ENCODE measurements at regions not wholly inside any gene's neighbourhood (a gene's known extent, or its start where the extent isn't known, plus 50 kb on each side); places are given as distances from the start of the nearest gene placed in this dataset.

DNA sequence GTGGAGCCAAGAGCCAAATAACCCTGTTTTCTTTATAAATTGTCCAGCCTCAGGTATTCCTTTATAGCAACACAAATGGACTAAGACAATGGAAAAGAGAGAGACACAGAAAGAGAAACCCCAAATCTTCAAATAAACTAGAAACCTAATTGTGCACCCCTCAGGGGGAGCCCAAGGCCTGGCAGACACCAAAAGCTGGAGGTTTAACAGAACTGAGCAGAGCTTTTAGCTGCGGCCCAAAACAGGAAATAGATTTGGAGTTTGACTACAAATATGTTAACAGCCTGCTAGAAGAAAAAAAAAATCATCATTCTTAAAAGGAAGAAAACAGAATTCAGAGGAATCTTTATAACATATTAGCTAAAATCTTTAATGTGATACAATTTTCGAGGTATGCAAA, 1135.0 kb downstream of the GATA3 start:
- no peak for FAIRE-seq

GRCh38 chr10:9193120-9193519, 1138.6 kb downstream of the GATA3 start:
- no peak for FAIRE-seq

- no peak for FAIRE-seq
Measured at GRCh38 chr10:9195385-9195784, 1140.9 kb downstream of the GATA3 start.

DNA sequence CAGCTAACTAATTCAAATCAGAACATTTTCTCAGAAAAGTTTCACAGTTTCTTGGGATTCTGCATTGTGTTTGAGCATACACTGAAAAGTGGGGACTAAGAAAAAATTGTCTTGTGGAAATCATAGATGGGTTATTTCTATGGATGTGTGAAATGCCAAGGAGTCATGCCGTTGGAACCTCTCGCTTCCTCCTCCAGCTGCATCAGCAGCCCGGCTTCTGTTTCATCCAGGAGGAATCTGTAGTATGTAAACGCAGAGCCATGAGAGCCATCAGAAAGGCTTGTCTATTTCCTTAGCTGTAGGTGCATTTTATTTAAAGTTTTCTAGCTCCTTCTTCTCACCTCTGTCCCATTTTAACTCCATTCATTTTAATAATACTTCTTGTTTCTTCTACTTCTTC, 1144.1 kb downstream of the GATA3 start:
- no peak for FAIRE-seq

DNA sequence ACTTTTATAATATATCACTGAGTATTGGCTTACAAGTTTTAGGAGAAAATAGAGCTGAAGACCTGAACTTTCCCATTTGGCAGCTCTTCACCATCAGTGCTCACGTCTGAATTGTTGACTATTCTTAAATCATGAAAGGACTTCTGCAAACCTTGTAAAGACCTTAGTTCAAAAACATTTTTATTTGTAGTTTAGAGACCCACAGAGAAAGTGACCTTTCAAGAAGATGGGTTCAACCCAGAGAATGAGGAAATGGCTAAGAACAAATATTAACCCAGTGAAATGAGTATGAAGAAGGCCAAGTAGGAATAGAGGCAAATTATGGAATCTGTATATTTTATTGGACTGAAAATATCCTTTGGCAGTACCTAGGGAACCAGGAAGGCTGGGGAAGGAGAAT, 1151.1 kb downstream of the GATA3 start:
- FAIRE-seq: no peak

DNA sequence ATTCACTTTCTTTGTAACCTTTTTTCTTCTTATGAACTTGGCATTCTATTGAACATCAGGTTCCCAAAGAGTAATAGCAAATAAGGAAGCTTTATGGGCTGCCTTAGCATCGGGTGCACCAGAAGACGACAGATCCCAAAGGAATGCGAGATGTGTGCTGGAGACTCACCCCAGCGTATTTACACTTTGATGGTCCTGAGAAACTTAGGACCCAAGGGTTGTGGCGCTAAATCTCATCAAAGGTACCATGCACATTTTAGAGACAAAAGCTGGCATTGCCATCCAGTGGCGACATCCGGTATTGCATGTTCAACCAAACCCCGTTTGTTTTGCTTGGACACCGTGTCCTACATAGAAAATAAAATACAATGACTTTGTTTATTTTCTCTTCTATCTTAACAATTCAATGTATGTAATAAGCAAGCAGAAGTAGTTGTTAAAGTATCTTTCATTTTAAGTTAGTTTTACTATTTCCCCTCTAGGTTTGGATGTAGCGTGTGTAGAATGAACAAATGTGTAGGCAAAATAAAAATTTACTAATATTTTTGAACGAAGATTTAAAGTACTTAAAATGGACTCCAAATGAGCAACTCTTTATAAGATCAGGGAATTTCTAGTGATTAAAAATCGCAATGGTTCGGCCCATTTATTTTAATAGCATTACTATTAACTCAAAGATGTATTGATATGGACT, 1154.8 kb downstream of the GATA3 start:
- FAIRE-seq: no peak

- no peak for FAIRE-seq
Measured at GRCh38 chr10:9211228-9211627, 1156.7 kb downstream of the GATA3 start.

DNA sequence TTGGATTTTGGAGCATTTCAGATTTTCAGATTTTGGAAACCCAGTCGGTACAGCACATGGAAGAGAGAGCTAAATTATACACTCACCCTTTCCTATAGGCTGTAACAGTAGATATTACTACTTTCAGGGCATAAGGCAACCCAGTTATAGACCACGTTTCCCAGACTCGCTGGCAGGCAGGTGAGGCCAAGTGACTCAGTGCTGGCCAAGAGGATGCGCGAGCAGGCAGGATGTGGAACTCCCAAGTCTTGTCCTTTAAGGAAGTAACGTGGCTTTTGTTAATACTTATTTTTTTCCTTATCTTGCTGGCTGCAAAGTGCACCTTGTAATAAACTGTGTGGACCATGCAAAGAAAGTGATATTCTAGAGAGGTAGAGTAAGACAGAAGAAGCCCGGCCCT, 1160.1 kb downstream of the GATA3 start:
- no peak for FAIRE-seq

DNA sequence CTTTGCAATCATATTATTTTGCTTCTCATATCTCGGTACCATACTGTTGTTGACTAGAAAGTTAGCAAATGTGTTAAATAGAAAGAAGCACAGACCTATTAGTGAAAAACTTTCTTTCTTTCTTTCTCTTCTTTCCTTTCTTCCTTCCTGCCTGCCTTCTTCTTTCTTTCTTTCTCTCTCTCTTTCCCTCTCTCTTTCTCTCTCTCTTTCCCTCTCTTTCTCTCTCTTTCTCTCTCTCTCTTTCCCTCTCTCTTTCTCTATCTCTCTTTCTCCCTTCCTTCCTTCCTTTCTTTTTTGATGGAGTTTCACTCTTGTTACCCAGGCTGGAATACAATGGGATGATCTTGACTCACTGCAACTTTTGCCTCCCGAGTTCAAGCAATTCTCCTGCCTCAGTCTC, 1160.6 kb downstream of the GATA3 start:
- FAIRE-seq: no peak

- no peak for FAIRE-seq
Measured at GRCh38 chr10:9219860-9220259, 1165.4 kb downstream of the GATA3 start.

DNA sequence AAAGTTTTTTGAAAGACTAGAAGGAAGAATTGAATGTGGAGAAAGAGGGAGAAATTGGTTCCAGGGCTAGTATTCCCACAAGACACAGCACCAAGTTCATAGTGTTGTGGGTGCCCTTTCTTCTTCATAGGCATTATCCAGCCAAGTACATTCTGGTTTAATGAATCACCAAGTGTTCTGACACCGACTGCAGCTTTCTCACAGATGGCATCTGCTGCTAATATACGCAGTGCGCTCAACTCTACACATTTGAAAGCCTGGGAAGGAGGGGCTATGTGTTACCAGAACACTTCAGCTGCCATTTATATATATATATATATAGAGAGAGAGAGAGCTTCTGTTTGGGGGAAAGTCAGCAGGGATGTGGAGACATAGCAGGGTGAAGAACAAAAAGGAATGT, 1168.4 kb downstream of the GATA3 start:
- FAIRE-seq: no peak

GRCh38 chr10:9227679-9228365, 1173.3 kb downstream of the GATA3 start:
- FAIRE-seq: no peak

- FAIRE-seq: no peak
Measured at GRCh38 chr10:9228771-9229170, 1174.3 kb downstream of the GATA3 start.

GRCh38 chr10:9229702-9230244, 1175.3 kb downstream of the GATA3 start:
- no peak for FAIRE-seq

DNA sequence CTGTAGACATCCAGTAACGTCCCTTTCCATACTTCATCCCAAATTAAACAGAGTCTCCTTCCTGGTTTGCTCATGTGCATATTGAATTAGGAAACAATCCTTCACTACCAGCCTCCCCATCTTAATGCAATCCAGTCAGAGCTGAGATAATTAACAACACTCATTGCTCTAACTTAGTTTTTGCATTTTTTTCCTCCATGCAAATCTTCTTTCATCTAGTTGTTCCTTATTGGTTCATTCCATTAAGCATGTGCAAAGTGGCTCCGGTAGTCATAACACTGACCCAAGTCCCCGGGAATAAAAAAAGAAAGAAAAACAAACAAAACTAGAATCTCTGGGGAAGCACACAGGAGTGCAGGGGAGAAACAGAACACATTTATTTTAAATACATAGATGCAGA, 1176.1 kb downstream of the GATA3 start:
- no peak for FAIRE-seq

DNA sequence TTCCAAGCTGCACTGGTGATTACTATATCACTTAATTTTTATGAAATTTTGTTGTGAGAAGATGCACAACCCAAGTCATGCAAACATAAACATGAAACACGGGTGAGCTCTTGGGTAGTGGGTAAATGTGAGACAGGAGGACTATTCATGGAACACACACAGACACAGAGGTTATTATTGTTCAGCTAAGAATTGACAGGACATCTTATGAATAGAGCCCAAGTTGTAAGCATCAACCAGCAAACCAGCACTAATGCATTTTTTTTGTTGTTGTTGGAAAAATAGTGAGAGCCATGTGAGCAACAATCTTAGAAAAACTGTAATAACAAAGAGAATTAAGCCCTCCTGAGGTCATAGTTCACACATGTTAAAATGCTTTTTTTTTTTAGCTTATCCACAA, 1179.7 kb downstream of the GATA3 start:
- no peak for FAIRE-seq

GRCh38 chr10:9238041-9238440, 1183.6 kb downstream of the GATA3 start:
- no peak for FAIRE-seq

- no peak for FAIRE-seq
Measured at GRCh38 chr10:9239298-9239697, 1184.8 kb downstream of the GATA3 start.

- no peak for FAIRE-seq
Measured at GRCh38 chr10:9243941-9244411, 1189.5 kb downstream of the GATA3 start.

GRCh38 chr10:9244864-9245263, 1190.4 kb downstream of the GATA3 start:
- no peak for FAIRE-seq

DNA sequence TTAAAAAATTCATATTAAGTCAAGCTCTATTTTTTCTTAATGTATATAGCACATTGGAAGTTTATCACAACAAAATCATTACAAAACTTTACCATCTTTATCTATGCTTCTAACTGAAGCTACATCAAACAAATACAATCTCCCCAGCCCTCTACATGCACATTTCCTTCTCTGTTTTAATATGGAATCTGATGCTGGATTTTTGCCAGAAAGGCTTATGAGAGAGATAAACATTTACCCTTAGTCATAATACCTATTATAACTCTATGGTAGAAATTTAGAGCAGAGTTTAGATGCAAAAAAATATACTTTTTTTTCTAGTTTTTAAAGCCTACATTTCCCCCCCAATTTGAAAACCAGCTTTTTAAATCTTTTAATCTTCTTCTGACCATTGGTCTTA, 1198.6 kb downstream of the GATA3 start:
- FAIRE-seq: no peak

DNA sequence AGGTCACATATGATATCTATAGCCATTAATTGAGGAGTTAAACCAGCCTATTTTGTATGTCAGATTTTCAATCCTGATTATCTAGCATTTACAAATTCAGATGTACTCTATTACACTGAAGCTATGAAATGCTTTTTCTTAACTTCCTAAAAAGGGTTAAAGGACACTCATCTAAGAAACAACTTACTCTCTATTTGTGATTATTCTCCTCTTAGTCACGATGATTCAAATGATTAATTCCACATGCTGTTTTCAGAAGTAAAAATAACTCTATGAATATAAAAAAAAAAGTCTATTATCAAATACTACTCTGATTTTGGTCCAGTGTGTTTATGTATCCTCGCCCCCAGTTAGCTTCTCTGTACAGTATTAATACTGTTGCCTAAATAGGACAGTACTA, 1199.9 kb downstream of the GATA3 start:
- FAIRE-seq: no peak

DNA sequence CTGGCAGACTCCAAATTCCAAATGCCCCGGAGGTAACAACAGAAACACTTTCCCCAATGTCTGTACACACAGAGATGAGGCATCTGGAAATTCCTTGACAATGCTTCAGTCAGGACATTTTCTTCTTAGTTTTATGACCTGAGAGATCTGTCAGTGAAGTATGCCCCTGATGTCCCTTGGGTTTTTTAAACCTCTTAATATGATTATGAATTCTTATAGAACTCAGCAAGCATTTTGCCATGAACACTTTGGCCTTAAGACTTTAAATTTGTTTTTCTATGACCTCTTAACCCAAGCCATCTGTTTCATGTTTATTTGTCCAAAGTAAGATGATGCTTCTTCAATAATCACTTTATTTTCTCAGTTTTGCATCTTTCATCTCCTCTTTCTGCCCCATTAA, 1206.2 kb downstream of the GATA3 start:
- FAIRE-seq: no peak

GRCh38 chr10:9262770-9263169, 1208.3 kb downstream of the GATA3 start:
- no peak for FAIRE-seq

- FAIRE-seq: no peak
Measured at GRCh38 chr10:9268176-9268575, 1213.7 kb downstream of the GATA3 start.

Measured in G401.6 (cell line).